ENCODE measurements at regions not wholly inside any gene's neighbourhood (a gene's known extent, or its start where the extent isn't known, plus 50 kb on each side); places are given as distances from the start of the nearest gene placed in this dataset.

DNA sequence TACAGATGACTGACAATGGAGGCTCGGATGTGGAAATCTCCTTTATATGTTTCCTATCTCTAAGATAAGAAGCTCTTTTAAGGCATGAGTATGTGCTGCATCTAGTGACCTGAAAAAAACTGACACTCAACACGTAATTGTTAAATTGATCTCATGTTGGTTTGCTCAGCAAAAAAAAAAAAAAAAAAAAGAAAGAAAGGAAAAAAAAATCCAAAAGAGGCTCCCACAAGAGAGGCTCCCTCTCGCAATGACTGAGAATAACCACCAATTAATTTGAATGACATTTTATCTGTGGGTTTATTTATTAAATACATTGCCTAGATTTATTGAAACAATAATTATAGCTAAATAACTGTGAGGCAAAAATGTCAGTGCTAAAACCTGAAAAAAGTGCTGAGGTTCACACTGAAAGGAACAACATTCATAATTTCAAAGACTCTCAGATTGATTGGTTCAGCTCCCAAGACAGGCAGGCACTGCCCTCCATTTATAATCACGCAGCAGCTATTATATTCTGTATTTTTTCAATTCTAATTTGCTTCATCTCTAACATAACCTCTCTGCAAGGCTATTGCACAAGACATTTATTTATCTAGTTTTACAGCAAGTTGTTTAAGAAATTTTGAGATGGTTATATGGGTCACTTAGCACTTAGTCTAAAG is 184.5 kb upstream of the TMPRSS15 start:
- TF ChIP-seq CTCF (IDR thresholded peaks at IDR 0.05) (no peak), POLR2A (IDR thresholded peaks at IDR 0.05) (no peak), EP300 (IDR thresholded peaks at IDR 0.05; ENCODE audit: low read depth) (no peak), POLR2AphosphoS5 (IDR thresholded peaks at IDR 0.05) (no peak)
